NCI-H446 (cell line): ENCODE measurements at regions not wholly inside any gene's neighbourhood (a gene's known extent, or its start where the extent isn't known, plus 50 kb on each side); places are given as distances from the start of the nearest gene placed in this dataset.
"Not testable (repeated sequence)": the region's sequence is repeated elsewhere in the genome, so short reads cannot be mapped to it uniquely, and the experiment has no call there.

Experiments used
- DNase-seq, 2 experiments: peaks; one replicate each; lab custom pipeline; 2025; lab: John Stamatoyannopoulos, UW

DNA sequence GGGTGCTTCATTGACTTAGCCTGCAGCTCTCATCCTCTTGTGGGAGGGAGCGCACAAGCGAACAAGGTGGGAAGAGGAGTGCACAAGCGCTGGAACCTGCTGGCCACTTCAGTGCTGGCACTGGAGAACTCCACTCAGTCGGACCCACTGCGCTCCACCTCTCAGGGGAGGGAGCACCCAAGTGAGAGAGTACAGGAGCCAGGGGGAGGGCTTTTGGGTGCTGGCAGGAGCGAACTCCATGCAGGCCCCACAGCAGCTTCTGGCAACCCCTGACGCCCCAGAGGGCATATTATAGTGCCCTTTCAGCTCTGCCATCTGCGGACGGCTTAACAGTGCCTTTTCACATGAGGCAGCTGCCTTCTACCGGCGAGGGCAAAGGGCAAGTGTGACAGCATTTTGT, 774.2 kb upstream of the COX7C start:
- DNase-seq = no peak

DNA sequence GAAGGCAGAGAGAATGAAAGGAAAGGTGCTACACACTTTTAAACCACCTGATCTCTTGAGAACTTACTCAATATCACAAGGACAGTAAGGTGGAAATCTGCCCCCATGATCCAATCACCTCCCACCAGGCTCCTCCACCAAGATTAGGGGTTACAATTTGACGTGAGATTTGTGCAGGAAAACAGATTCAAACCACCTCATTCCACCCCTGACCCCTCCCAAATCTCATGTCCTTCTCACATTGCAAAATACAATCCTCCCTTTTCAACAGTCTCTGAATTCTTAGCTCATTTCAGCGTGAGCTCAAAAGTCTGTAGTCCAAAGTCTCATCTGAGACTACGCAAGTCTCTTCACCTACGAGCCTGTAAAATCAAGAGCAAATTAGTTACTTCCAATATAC, 768.3 kb upstream of the COX7C start:
- no peak for DNase-seq

GRCh38 chr5:85865296-85865695, 752.4 kb upstream of the COX7C start:
- DNase-seq = no peak

DNA sequence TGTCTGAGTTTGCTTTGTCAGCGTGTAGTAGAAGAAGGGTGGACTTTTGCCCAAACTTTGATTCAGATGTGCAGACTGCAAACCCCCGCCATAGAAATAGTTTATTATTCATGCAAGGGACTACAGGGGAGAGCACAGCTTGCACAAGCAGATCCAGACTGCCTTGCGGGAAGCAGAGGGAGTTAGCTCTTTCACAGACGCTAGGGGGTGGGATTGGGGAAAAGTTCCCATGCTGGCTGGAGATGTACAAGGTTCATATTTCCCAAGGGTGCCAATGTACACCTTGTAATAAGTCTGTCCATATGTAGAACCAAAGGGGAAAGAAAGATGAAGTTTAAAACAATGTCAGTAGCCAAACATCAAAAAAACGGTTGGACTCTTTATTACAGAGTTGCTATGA, 749.7 kb upstream of the COX7C start:
- DNase-seq = no peak

GRCh38 chr5:85893996-85894395, 723.7 kb upstream of the COX7C start:
- DNase-seq = no peak

DNA sequence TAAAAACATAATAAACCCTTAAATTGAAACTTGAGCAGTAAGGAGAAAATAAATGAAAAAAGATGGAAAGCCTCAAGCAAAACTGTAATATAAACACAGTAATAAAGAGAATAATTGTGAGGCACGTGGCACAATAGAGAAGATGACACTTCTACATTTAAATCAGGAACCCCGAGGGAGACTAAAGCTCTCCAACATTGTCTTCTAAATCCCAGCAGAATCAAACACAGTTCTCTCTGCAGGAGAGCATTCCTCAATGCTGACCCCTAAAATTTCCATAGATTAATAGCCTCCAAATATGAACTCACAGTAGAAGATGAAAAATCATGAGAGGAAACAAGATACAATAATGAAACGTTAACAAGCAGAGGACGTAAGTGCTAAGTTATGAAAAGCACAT, 721.2 kb upstream of the COX7C start:
- DNase-seq = no peak

- no peak for DNase-seq
Measured at GRCh38 chr5:85906460-85906859, 711.3 kb upstream of the COX7C start.

GRCh38 chr5:85910335-85910734, 707.4 kb upstream of the COX7C start:
- DNase-seq = no peak

DNA sequence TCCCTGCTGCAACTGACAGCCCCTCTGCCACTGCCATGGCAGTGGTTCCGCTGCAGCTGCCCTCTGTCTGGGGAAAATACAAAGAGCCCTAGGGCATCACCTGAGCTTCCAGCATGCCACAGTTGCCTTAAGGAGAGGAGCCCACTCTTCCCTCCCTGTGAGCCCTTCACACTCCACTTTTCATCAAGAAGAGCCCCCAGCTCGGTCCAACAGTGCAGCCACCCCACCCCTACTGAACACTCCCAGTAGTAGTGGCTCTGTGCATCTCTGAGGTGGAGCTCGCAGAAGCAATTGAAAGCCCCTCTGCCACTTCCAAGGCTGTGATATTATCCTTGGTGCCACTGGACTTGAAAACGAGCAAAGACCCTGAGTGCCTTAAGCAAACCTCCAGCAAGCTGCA, 696.8 kb upstream of the COX7C start:
- no peak for DNase-seq

DNA sequence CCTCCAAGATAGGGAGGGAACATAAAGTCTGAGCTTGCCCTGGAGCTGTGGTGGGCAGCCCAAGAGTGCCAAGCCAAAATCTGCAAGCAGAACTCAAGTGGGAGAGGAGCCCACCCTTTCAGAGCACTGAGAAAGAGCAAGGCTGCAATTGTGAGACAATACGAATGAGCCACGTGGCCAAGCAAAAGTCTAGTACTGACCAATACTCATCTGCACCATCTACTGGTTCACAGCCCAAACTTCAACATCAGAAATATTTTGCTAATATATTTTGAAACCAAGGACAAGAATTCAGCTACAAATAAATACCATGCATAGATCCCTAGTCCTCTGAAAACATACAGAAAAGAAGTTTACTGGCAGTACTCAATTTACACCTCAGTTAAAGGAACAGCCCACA, 696.2 kb upstream of the COX7C start:
- DNase-seq = no peak

DNA sequence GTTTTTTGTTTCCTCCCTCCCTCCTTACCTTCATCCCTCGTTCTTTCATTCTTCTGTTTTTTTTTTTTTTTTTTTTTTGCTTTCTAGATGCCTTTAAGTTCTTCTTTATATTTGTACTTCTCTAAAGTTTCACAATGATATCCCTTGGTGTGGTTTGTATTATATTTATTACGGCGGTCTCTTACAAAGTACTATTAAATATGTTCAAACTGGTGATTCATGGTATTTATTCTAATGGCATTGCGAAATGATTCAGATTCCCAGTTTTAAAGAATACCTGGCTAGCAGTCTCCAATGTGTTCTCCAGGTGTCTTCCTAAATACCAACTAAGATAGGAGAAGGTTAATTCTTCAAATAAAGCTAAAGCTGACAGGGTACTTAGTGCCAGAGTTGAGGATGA, 690.1 kb upstream of the COX7C start:
- no peak for DNase-seq

DNA sequence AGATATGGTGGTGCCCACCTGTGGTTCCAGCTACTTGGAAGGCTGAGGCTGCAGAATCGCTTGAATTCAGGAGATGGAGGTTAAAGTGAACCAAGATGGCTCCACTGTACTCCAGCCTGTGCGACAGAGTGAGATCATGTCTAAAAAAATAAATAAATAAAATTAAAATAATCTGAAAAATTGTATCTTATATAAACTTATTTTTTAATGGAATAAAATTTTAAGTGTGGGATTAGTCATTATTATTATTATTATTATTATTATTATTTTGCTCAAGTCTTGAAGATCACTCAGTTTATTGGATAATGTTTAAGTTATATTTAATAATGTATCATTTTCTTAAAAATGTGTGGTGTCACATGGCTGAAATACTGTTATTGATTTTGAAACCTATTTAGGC, 688.0 kb upstream of the COX7C start:
- DNase-seq = no peak

- DNase-seq = no peak
Measured at GRCh38 chr5:85931220-85931619, 686.5 kb upstream of the COX7C start.

- no peak for DNase-seq
Measured at GRCh38 chr5:85938201-85938600, 679.5 kb upstream of the COX7C start.

GRCh38 chr5:85951707-85952210, 666.0 kb upstream of the COX7C start:
- no peak for DNase-seq

- DNase-seq = no peak
Measured at GRCh38 chr5:85952680-85953079, 665.1 kb upstream of the COX7C start.

DNA sequence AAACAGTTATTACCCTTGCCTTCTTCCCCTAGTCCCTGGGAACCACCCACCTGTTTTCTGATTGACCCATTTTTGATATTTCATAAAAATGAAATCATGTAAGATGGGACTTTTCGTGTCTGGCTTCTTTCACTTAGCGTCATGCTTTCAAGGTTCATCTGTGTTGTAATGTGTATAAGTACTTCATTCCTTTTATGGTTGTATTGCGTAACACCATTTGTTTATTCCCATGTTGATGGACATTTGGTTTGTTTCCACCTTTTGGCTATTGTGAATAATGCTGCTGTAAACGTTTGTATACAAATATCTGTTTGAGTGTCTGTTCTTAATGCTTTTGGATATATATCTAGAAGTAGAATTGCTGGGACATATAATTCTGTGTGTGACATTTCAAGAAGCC, 650.1 kb upstream of the COX7C start:
- no peak for DNase-seq

GRCh38 chr5:85972539-85972938, 645.2 kb upstream of the COX7C start:
- no peak for DNase-seq

- no peak for DNase-seq
Measured at GRCh38 chr5:85985167-85985566, 632.6 kb upstream of the COX7C start.

DNA sequence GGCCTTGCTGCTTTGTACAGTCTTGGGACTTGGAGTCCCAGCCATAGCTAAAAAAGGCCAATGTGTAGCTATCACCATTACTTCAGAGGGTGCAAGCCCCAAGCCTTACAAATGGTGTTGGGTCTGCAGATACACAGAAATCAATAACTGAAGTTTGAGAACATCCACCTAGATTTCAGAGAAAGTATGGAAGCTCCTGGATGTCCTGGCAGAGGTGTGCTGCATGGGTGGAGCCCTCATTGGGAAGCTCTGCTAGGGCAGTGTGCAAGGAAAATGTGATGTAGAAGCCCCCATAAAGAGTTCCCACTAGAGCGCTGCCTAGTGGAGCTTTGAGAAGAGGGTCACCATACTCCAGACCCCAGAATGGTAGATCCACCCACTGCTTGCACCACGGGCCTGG, 626.7 kb upstream of the COX7C start:
- DNase-seq = no peak

GRCh38 chr5:85994653-85995052, 623.1 kb upstream of the COX7C start:
- DNase-seq = not testable (repeated sequence)

GRCh38 chr5:85998656-85999055, 619.1 kb upstream of the COX7C start:
- peak; percentile 80 to 89 for DNase-seq

- no peak for DNase-seq
Measured at GRCh38 chr5:86008293-86008692, 609.4 kb upstream of the COX7C start.

- no peak for DNase-seq
Measured at GRCh38 chr5:86008704-86009103, 609.0 kb upstream of the COX7C start.

DNA sequence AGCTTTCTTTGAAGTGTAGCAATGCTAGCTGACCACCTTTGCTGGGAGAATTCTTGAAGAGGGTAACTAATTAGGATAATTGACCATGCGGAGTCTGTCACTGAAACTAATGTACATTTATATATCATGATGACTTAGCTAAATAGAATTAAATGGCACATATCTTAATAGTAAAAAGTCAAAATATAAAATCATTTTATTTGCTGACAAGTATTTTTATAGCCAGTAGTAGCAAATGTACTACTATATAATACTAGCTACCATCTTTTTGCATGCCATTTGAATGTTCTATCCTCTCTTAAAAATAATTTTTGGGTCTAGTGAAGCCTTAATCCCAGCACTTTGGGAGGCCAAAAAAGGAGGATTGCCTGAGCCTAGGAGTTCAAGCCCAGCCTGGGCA, 605.8 kb upstream of the COX7C start:
- no peak for DNase-seq
